Heart left ventricle (tissue), 13 donors: ENCODE measurements at regions not wholly inside any gene's neighbourhood (a gene's known extent, or its start where the extent isn't known, plus 50 kb on each side); places are given as distances from the start of the nearest gene placed in this dataset.

Source experiments
- POLR2A ChIP-seq, 2 donors: fragments of 450-650 bp; IDR thresholded peaks; one replicate each; pipeline ENCODE4 v1.6.1; 2017; ENCODE audit warnings: antibody characterized with exemption in 2 of 2, mild to moderate bottlenecking in 2 of 2, moderate library complexity in 2 of 2
- TF ChIP-seq, protein P1 (sequence below), 12 donors: fragments of 200-600 bp; sonication (generic) in 4 of 12; IDR thresholded peaks; one replicate each; pipeline versions ENCODE4 v1.5.0 to v1.8.0; 2018 to 2022; ENCODE audit warnings: antibody characterized with exemption in 12 of 12, mild to moderate bottlenecking in 5 of 12
- donor health status: ischemic (EF 13 %, LVEDD 7.1; RV severe dilation, severe dysfunction).
- donor health status: DM: no; HTN: yes; CAD: no.
- donor health status: DM: no; HTN: no; CAD: no.
- donor health status: ischemic (EF 25% LVEDD 6.9; RV normal size, moderate dysfunction).
- donor health status: ischemic (EF 25% LVEDD 5.7; RV mildly dilated, moderate dysfunction).
- donor health status: ischemic (EF 35%, LVEDD 5.7; RV mildly dilated, moderate dysfunction).
- donor health status: nonischemic (EF 11% LVEDD 7.7; RV severe dilation, severe dysfunction).
- donor health status: DM: yes; HTN: yes; CAD: no.
- donor health status: PGD.
- donor health status: ischemic (EF 29% LVEDD 5.4; RV normal size, mild dysfunction).
- donor health status: nonischemic (EF 23%, LVEDD 6.1; RV moderate dilation, normal function).

DNA sequence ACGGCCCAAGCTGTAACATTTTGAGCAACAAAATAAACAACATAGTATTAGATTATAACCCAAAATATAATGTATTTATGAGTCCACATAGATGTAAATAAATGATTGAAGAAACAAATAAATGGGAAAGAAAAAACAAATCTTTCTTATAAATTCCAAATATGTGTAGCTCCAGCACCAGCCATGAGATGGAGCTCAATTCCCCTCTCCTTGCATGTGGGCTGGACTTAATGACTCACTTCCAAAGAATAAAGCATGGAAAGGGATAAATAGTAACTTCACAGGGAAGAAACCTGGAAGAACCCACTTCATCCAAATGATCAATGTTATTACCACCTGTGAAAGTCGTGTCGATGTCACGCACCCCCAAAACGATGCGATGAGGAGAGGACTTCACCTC, 158.8 kb downstream of the RPAP3 start:
- TF ChIP-seq, protein P1, sequence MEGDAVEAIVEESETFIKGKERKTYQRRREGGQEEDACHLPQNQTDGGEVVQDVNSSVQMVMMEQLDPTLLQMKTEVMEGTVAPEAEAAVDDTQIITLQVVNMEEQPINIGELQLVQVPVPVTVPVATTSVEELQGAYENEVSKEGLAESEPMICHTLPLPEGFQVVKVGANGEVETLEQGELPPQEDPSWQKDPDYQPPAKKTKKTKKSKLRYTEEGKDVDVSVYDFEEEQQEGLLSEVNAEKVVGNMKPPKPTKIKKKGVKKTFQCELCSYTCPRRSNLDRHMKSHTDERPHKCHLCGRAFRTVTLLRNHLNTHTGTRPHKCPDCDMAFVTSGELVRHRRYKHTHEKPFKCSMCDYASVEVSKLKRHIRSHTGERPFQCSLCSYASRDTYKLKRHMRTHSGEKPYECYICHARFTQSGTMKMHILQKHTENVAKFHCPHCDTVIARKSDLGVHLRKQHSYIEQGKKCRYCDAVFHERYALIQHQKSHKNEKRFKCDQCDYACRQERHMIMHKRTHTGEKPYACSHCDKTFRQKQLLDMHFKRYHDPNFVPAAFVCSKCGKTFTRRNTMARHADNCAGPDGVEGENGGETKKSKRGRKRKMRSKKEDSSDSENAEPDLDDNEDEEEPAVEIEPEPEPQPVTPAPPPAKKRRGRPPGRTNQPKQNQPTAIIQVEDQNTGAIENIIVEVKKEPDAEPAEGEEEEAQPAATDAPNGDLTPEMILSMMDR (IDR thresholded peaks at IDR 0.05), result no peak
- TF ChIP-seq POLR2A (IDR thresholded peaks at IDR 0.05), result no peak
